ENCODE measurements at regions not wholly inside any gene's neighbourhood (a gene's known extent, or its start where the extent isn't known, plus 50 kb on each side); places are given as distances from the start of the nearest gene placed in this dataset.

GRCh38 chr6:15827496-15828255, 164.8 kb upstream of the DTNBP1 start:
- DNase-seq (ENCODE audit: extremely low read depth, insufficient read length) = no peak
- Histone ChIP-seq H3K27me3 (replicated peaks; ENCODE audit: control insufficient read depth, insufficient read depth, low read length) (no peaks in the 10 kb centered on the region), H3K4me3 (replicated peaks; ENCODE audit: low read depth, low read length) (no peak overlapping the region), H3K36me3 (ENCODE audit: control insufficient read depth, insufficient read depth, low read length) (no peaks in the 10 kb centered on the region)
- TF ChIP-seq CTCF (IDR thresholded peaks at IDR 0.05; ENCODE audit: insufficient read depth, low read length, poor library complexity, severe bottlenecking) = no peak

DNA sequence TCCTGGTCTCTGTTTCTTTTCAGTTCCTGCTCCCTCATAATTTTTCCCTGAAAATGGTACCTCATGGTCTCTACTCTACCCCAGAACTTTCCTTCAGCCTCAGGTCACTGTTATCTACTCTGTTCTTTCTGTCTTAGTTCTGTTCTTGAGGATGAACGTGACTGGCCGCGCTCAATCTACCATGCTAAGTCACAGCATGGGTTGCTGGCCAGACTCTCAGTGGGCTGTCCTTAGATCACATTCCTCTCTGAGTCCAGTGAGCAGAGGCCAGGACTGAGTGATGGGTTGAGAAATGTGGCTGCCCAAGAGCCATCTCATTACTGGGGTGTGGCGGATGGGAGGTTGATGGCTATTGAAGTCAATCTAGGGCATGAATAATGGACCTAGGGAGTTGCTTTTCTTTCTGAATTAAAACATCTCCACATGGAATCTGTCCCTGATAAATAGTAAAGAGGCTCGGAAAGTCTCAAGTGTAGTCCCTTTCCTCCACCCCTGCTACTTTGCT, 164.0 kb upstream of the DTNBP1 start:
- no peaks in the 10 kb centered on the region for H3K36me3 ChIP-seq (ENCODE audit: control insufficient read depth, insufficient read depth, low read length)
- no peak overlapping the region for H3K4me3 ChIP-seq (replicated peaks; ENCODE audit: low read depth, low read length)
- no peak for TF ChIP-seq CTCF (IDR thresholded peaks at IDR 0.05; ENCODE audit: insufficient read depth, low read length, poor library complexity, severe bottlenecking)
- no peaks in the 10 kb centered on the region for H3K27me3 ChIP-seq (replicated peaks; ENCODE audit: control insufficient read depth, insufficient read depth, low read length)
- DNase-seq (ENCODE audit: extremely low read depth, insufficient read length) = no peak

GRCh38 chr6:15825332-15825930, 162.6 kb upstream of the DTNBP1 start:
- TF ChIP-seq CTCF (IDR thresholded peaks at IDR 0.05; ENCODE audit: insufficient read depth, low read length, poor library complexity, severe bottlenecking) = no peak
- Histone ChIP-seq H3K4me3 (replicated peaks; ENCODE audit: low read depth, low read length) (no peak overlapping the region), H3K27me3 (replicated peaks; ENCODE audit: control insufficient read depth, insufficient read depth, low read length) (no peaks in the 10 kb centered on the region), H3K36me3 (ENCODE audit: control insufficient read depth, insufficient read depth, low read length) (no peaks in the 10 kb centered on the region)
- no peak for DNase-seq (ENCODE audit: extremely low read depth, insufficient read length)

DNA sequence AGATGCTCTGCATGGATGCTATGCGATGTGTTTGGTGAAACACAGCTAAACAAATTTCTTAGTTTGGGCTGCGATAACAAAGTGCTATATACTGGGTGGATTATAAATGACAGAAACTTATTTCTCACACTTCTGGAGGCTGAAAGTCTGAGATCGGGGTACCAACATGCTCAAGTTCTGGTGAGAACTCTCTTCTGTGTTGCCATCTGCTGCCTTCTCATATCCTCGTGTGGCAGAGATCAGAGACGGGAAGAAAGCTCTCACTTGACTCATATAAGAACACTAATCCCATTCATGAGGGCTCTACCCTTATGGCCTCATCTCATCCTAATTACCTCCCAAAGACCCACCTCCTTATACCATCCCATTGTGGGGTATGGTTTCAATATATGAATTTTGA, 162.0 kb upstream of the DTNBP1 start:
- no peak for DNase-seq (ENCODE audit: extremely low read depth, insufficient read length)
- TF ChIP-seq CTCF (IDR thresholded peaks at IDR 0.05; ENCODE audit: insufficient read depth, low read length, poor library complexity, severe bottlenecking) = no peak

GRCh38 chr6:15823838-15824414, 161.1 kb upstream of the DTNBP1 start:
- no peak for DNase-seq (ENCODE audit: extremely low read depth, insufficient read length)
- Histone ChIP-seq H3K4me3 (replicated peaks; ENCODE audit: low read depth, low read length) (no peak overlapping the region), H3K36me3 (ENCODE audit: control insufficient read depth, insufficient read depth, low read length) (no peaks in the 10 kb centered on the region), H3K27me3 (replicated peaks; ENCODE audit: control insufficient read depth, insufficient read depth, low read length) (no peaks in the 10 kb centered on the region)
- TF ChIP-seq CTCF (IDR thresholded peaks at IDR 0.05; ENCODE audit: insufficient read depth, low read length, poor library complexity, severe bottlenecking) = no peak

More for the DNA sequence above, 162.0 kb upstream of the DTNBP1 start:
- Histone ChIP-seq H3K4me3 (replicated peaks; ENCODE audit: low read depth, low read length) (no peak overlapping the region), H3K27me3 (replicated peaks; ENCODE audit: control insufficient read depth, insufficient read depth, low read length) (no peaks in the 10 kb centered on the region), H3K36me3 (ENCODE audit: control insufficient read depth, insufficient read depth, low read length) (no peaks in the 10 kb centered on the region)
